Activated T-cell treated with anti-CD3 and anti-CD28 coated beads, Interleukin-2, amount 50 U/mL, for 48 hours (primary cell): ENCODE measurements at regions not wholly inside any gene's neighbourhood (a gene's known extent, or its start where the extent isn't known, plus 50 kb on each side); places are given as distances from the start of the nearest gene placed in this dataset.
"Not testable (repeated sequence)": the region's sequence is repeated elsewhere in the genome, so short reads cannot be mapped to it uniquely, and the experiment has no call there.

Experiments
- DNase-seq, 2 experiments: peaks; one replicate each; pipeline ENCODE4 v3.0.0-alpha.2; 2020

DNA sequence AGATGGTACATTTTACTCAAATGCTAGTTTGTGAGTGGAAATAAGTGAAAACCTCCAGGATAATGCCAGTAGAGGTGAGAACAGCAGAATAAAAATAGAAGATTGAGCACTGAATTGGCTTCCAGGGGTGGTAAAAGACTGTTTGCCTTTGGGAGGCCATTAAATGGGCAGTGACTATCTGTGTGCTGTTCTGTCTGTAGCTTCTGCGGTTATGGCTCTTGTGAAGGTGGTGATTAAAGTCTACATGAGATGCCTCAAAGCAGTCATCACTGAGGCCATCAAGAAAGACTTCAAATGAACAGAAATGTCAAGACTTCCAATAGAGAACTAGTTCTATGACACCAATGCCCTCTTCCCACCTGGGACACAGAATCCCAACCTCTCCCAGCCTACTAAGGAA lies 108.8 kb downstream of the EFHB start:
- no peak for DNase-seq

DNA sequence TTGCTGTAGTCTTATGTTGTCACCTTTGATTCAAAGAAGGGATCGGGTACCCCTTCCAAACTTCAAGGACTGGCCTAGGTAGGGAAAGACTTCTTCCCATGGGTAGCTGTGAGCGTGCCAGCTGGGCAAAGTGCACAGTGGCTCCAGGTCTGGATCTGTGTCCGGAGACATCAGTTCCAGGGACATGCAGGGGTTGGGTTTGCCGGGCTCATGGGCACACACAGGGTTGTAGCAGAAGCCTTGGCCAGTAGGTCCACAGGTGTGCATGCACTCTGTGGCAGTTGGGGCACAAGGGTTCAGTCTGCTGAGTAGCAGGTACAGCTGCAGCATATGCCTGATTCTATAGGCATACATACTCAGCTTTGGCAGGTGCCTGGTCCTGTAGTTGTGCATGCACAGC lies 111.2 kb downstream of the EFHB start:
- DNase-seq = no peak

DNA sequence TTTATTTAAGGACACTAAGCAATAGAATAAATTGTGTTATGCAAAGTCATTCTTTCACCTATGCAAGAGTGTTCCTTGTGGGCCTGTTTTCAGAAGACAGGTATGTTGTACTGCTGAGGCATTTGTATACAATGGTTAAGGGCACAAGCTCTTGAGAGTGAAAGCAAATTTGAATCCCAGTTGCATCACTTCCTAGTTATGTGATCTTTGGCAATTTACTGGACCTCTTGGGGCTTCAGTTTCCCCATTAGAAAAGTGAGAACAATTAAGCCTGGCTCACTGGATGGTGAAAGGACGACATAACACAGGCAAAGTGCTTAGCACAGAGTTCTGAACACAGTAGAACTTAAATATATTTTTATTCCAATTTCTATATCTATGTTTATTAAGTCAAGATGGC lies 117.4 kb downstream of the EFHB start:
- no peak for DNase-seq

DNA sequence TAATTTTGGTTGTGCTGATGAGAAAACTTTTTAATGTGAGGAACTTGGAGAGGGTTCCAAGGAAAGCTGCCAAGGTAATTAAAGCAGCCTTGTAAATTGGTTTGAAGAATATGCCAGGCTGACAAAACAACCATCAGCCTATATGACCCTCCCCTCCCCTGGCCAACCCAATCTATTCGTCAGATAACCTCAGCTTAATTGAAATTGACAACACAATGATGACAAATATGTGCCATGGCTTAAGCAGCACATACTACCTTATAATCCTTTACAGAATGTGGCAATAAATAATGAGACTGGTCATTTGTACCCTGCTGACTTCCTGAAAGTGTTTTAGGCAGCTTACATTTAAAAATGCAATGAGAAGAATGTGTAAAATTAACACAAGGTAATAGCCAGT lies 118.2 kb downstream of the EFHB start:
- no peak for DNase-seq

DNA sequence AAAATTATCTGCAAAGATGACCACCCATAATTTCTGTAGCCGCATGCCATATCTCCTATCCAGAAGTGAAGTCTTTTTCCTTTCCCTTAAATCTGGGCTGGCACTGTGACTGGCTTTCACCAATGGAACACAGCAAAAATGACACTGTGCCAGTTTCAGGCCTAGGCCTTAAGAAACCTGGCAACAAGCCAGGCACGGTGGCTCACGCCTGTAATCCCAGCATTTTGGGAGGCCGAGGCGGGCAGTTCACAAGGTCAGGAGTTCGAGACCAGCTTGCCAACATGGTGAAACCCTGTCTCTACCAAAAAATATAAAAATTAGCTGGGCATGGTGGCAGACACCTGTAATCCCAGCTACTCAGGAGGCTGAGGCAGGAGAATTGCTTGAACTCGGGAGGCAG lies 120.3 kb downstream of the EFHB start:
- DNase-seq = not testable (repeated sequence)

DNA sequence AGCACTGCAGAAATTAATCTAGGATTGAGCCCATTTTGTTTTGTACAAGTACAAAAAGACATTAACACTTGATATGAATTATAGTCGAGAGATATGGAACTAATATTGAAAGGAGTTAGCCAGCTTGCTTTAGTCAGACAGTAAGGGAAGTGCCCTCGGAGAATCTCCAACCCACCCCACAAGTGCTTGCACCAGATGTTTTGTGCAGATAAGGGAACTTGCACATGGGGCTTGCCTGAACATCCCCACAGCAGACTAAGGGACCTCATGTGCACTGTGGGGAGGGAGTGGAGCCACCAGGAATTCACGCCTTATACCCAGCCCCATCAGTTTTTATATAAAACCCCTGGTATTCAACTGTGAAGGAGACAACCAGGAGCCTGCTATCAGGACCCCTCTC lies 122.3 kb downstream of the EFHB start:
- DNase-seq = no peak

DNA sequence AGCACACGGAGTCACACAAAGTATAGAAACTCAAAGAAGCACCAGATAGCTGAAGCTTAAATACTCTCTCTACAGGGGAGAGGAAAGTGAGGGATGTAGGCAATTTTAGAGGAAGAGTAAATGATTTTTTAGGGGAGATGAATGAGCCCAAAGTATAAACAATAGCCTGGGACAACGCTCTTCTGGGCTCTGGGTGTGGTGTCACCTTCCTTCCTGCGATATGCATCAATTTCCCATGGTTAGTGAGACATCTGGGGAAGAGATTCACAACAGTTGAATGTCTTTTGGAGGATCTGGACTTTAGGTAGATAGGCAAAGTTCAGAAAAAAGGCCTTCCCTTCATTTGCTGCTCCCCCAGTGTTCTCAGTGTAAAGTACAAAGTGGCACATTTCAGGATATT lies 125.2 kb downstream of the EFHB start:
- DNase-seq = no peak

DNA sequence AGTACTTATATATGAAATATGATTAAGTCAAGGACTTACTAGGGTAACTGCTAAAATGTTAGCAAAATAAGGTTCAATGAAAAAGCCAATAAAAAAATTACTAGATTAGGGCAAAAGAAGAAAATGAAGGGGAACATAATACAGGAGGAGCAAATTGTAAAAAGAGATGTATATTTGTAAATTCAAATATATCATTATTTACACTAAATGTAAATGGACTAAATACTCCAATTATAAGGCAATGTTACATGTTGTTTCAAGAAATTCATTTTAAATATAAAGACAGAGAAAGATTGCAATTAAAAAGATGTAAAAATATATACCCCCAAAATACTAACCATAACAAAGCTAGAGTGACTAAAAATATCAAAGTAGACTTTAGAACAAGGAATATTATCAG lies 134.1 kb downstream of the EFHB start:
- no peak for DNase-seq

DNA sequence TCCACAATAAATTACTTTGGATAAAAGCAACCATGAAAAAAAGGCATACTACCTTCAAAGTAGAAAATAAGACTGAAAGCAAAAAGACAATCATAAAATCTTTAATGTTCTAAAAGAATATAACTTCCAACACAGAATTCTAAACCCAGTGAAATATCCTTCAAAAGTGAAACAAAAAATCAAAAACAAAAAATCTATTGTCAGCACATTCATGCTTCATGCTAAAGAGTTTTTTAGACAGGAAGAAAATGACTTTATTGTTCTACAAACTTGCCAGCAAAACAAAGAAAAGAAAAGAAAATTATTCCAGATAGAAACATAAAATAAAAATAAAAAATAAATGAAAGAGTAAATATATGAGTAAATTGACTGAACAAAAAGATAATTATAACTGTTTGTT lies 134.9 kb downstream of the EFHB start:
- no peak for DNase-seq

DNA sequence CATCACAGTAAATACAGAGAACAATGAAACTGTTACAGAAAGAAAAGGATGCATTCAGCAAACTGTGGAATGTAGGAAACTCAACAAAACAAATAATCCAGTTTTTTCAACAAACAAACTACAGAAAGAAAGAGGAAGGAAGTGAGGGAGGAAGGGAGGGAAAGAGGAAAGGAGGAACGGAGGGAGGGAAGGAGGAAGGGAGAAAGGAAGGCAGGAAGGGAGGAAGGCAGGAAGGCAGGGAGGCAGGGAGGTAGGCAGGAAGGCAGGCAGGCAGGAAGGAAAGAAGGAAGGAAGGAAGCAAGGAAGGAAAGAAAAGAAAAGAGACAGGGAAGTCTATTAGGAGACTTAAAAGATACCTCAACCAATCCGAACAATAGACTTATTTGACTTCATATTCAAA lies 135.7 kb downstream of the EFHB start:
- no peak for DNase-seq

DNA sequence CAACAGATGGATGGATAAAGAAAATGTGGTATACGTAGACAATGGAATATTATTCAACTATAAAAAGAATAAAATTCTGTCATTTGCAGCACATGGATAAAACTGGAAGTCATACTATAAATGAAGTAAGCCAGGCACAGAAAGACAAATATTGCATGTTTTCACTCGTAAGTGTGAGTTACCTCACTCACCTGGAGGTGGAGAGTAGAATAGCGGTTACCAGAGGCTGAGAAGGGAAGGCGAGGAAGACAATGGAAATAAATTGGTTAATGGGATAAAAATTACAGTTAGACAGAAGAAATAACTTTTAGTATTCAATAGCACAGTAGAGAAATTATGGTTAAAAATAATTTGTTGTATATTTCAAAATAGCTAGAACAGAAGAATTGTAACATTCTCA lies 141.6 kb downstream of the EFHB start:
- no peak for DNase-seq

DNA sequence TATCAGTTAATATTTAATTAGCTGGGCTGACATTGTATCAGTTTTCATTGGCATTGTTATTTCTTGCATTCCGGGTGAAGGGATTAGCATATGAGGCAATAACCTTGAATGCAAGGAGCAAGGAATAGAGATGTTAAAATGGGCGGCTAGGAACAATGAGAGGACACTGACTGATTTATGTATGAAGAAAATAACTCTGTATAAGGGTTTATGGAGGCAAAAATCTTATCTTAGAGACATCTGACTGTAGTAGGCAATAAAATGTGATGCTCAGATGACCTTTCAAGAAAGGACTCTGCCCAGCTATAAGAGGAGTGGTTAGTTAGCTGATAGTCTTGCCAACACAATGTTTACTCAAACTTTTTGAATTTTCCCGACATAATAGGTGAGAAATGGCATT lies 158.3 kb downstream of the EFHB start:
- DNase-seq = no peak

DNA sequence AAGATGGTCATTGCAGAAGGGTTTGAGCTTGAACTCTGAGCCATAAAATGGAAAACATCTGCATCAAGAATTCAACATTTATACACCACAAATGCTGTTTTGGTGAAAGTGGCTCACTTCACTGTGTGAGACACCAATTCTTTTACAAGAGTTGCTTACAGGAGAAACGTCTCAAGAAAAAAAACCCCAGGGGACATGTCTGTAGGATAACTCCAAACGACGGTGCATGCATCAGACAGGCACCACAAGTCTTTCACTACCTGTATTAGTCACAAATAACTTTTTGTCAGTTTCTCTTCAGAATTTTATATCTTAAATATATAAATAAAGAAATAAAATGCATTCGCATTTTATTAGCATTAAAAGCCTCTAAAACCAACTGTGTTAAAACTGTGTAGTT lies 164.3 kb downstream of the EFHB start:
- DNase-seq = no peak

DNA sequence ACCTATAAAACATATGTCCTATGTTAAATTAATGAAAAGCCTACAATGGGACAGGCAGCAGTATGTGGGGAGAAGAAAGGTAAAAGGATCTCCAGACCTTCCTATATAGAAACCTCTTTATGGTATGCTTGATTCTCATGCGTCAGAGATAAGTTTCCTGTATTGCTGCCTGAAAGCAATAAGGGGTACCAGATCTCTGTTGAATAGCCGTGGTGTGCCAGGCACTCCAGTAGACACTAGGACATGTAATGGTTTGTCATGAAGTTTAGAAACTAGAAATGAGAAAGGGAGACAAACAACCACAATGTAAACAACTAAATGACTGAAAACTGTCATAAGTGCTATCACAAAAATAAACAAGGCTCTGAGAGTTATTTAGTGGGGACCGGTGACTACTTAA lies 168.1 kb downstream of the EFHB start:
- DNase-seq = no peak

DNA sequence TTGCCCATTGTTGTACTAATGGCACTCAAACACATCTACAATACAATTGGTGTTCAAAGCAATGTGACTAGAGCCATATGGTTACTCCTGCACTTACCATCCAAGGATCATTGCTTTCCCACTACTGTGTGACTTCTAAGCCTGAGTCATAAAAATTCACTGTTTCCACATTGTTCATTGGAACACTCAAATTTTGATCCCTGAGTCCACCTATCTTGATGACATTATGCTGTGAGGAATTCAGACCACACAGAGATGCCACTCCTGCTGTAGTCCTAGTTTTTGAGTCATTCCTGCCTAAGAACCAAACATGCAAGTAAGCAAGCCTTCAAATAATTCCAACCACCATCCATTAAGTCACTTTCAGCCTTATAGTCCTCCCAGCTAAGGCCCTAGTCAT lies 176.2 kb downstream of the EFHB start:
- DNase-seq = no peak

DNA sequence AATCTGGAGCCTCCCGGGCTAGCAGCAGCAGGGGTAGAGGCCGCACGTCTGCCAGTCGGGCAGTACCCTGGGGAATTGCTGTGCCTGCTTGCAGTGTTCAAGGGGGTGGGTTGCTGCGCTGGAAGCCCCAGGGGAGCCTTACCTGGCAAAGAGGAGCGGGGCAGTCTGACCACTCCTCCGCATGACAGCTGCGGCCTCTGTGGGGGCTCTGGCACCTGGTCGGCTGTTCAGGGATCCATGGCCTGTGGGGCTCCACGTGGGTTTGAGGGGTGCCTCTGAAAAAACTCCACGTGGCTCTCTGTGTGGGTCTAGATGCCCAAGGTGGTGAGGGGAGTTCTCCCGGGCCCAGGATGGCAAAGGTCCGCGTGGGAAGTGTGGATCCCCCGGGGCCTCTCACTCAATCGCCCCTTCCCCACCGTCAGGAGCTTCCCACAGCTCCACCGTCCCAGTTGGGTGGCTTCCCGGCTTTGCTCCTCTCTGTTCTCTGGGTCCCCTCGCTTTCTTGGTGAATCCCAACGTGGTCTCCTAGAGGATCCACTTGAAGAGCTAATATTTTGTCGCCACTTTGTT lies 184.5 kb downstream of the EFHB start:
- DNase-seq = no peak

DNA sequence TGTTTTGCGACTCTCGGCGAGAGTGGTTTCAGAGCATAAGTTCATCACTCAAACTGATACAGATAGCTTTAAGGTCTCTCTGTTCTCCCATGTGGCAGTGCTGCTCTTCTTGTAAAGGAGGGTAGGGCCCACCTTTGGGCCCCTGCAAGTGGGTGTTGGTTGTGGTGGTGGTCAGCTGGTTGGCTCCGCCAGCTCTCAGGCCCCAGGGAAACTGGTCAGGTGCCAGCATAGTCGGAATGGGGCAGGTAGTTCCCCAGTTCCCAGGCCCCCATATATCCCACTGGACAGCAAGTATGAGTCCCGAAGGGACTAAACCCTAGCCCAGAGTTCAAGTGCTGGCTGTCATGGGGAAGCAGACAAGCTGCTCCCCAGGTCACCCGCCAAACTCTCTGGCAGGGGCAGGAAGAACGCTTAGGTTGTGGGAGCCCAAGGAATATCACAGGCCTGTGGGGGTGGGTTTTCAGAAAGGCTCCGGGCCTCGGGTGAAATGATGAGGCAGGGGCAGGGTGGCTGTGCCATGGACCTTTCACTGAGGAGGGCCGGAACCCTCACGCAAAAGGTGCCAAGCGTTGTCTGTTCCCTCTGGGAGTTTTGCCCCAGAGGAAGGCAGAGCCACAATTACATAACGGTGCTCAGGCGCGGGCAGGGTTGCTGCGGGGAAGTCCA lies 185.1 kb downstream of the EFHB start:
- DNase-seq = no peak

DNA sequence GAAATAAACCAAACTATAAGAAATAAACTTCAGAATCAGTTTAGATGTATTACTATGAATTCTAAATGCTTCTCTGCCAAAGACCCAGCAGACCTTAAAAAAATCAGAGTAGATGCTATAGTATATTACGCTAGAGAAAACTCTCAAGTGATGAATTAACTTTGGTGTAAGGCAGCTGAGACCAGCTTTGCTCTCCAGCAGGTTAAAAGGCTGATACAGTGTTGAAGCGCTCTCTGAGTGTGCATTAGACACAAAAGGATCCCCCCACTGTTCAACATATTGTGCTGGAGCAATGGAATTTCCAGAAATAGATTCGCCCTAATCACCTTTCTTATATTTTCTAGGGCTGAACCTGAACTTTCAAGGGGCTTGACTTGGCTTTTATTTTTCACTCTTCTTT lies 190.0 kb downstream of the EFHB start:
- no peak for DNase-seq

DNA sequence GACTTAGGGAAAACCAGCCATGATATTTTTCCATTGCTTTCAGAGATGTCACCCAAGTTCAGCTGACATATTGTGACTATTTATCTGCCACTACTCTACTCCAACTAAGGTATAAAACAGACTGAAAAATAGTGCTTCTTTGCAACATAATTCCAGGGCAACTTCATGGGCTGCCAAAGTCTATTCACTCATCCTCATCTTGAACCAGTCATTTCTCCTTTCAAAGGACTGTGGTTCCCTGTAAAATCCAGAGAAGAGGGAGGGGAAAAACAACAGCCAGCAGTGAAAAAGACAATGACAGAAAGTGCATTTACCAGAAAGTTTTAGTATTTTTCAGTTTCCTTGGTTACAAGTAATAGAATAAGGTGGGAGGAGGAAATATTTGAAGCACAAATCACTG lies 191.1 kb downstream of the EFHB start:
- no peak for DNase-seq

DNA sequence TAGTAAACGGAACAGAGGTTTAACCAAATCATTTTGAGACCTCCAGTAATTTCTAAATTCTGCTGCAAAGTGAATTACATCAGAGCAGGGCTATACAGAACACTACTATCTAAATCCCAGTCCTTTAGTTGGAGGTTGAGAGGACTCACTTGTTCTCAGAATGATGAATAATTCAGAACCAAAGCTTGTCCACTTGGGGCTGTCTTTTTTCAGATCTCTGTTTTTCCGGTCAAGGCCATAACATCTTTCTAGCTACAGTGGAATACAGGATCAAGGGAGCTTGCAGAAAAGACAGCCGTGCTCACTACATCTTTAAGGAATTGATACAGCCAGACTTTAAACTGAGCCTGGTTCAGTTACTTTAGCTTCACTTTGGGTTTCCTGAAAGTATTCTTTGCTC lies 194.5 kb downstream of the EFHB start:
- DNase-seq = no peak

DNA sequence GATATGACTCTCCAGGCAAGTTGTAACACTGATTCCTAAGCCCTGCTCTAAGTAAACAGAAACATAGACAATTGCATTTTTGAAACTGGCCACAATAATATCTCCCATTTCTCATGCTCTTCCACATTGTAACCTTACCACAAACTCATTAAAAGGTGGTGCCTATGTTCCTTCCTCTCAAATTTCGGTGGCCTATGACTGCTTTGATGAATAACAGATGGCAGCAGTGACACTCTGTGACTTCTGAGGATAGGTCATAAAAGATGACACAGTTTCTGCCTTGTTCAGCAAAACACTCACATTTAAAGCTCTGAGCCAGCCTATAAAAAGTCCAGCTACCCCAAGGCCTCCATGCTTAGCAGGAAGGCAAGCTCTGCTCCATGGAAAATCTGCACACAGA lies 195.2 kb downstream of the EFHB start:
- DNase-seq = no peak

DNA sequence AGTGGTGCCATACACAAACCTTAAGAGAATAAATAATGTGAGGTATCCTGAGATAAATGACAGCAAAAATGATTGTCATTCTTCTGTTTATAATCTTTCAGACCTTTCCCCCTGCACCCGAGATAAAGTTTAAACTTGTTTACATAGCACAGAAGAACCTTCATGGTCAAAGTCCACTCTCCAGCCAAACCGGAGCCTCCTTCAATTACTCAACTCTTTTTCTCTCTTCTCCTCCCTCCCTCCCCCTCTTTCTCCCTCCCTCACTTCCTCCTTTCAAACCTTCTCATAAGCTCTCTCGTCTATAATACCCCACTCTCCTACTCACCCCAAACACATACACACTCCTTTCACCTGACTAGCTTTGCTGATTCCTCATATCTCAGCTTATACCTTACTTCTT lies 198.9 kb downstream of the EFHB start:
- DNase-seq = no peak

DNA sequence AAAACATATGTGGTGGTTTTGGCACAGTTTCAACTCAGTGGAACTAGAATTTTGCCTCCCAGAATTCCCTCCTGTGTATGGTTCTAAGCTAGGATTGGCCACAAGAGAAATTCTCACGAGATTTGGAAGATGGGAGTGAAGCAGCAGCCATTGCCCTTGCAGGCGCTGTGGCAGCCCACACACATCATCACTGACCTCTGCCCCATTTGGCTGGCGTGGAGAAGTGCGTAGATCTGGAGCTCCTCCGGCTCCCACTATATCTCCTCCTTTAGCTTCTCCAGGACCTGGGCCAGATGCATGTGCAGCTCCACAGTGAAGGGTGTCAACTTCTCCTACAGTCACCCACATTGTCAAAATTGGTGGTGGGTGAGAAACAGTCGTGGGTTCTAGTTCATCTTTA lies 199.6 kb downstream of the EFHB start:
- DNase-seq = no peak

DNA sequence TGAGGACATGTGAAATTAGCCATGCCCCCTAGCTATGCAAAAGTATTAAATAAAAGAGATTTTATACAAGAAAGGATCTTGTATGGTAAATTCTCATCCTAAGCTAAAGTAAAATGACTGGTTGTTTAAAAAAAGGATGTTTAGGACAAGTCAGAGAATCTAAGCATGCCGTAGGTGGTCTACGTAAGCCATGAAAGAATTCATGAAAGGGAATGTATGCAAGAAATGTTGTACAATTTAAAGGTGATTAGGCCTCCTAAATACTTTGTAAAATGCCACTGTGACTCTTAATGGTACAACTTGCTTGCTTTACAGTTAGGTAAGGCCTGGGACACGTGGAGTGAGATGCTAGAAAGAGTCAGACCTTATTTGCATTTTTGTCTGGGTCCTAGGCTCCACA lies 209.0 kb downstream of the EFHB start:
- no peak for DNase-seq

DNA sequence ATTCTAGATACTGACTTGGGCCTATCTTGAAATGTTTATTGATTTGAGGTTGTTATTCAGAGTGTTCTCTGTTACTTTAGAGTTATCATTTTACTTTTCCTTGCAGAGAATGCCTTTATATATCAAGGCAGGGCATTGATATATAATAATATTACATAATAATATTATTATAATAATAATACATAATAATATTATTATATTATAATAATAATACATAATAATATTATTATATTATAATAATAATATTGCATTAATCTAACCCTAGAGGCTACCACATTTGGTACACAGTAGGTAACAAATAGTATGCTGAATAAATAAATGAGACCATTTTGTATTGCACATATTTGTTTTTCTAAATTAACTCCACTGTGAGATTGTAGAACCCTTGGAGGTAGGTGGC lies 216.3 kb downstream of the EFHB start:
- DNase-seq = no peak
